ENCODE measurements at regions not wholly inside any gene's neighbourhood (a gene's known extent, or its start where the extent isn't known, plus 50 kb on each side); places are given as distances from the start of the nearest gene placed in this dataset.

DNA sequence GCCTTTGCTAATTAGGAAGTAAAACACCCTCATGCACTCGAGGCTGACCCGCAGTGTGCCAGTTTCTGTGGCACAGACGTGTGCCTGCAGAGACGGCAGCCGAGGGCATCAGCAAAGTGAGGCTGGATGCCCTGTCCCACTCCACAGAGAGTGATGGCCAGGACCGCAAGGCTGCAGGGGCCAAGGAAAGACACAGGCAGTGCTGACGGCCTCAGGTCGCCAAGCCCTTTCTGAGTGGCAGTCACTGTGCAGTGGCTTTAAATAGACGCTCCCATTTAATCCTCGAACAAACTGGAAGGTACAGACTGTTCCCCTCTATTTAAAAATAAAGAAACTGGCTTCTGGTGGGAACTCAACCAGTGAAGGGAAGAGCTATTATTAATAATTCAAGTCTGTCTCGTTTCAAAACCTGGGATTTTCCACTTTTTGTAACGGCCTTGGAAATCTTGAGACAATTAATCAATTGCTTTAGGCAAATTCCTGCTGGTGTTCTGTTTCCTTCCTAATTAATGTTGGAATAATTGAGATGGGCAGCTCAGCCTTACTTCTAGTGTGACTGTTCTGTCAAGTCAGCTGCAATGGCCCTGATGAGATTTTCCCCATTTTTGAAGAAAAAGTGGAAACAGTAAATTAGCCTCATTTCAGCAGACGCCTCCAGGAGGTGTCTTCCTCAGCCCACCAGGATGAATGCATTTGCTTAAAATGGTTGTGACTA lies 644.6 kb upstream of the RAB6C start:
- TF ChIP-seq POLR2A (IDR thresholded peaks at IDR 0.05; ENCODE audit: low read depth, low read length) = no peak
- TF ChIP-seq TAF1 (IDR thresholded peaks at IDR 0.05; ENCODE audit: low read depth, low read length) = no peak
- no peak for TF ChIP-seq POLR2AphosphoS5 (IDR thresholded peaks at IDR 0.05; ENCODE audit: low read depth, low read length)
- TF ChIP-seq POU2F2 (IDR thresholded peaks at IDR 0.05; ENCODE audit: low read depth, low read length) = no peak
- TF ChIP-seq PAX5 (IDR thresholded peaks at IDR 0.05; ENCODE audit: insufficient read depth, low read length, severe bottlenecking) = no peak
